Gastrocnemius medialis (tissue), 4 donors: ENCODE measurements at regions not wholly inside any gene's neighbourhood (a gene's known extent, or its start where the extent isn't known, plus 50 kb on each side); places are given as distances from the start of the nearest gene placed in this dataset.

ENCODE experiments used
- CTCF ChIP-seq, 5 experiments: fragments of 450-650 bp in 3 of 5; fragments of 200-600 bp in 2 of 5; sonication (generic) in 2 of 5; IDR thresholded peaks in 4 of 5; conservative IDR thresholded peaks in 1 of 5; 1 replicate in 4 of 5; 2 replicates in 1 of 5; pipeline ENCODE4 v1.5.1; 2016 to 2019; ENCODE audit warnings: antibody characterized with exemption in 5 of 5, mild to moderate bottlenecking in 3 of 5, moderate library complexity in 3 of 5
- POLR2A ChIP-seq, 2 donors: fragments of 450-650 bp; IDR thresholded peaks; one replicate each; pipeline ENCODE4 v1.6.1; 2017; ENCODE audit warnings: antibody characterized with exemption in 2 of 2, mild to moderate bottlenecking in 2 of 2, moderate library complexity in 2 of 2

- TF ChIP-seq CTCF (IDR thresholded peaks at IDR 0.05 in 4 of 5, conservative IDR thresholded peaks at IDR 0.05 in 1 of 5) (no peak), POLR2A (IDR thresholded peaks at IDR 0.05) (no peak)
Measured at GRCh38 chr2:180328795-180329422, 321.8 kb upstream of the CWC22 start.
